IMR-90 (cell line): ENCODE measurements at regions not wholly inside any gene's neighbourhood (a gene's known extent, or its start where the extent isn't known, plus 50 kb on each side); places are given as distances from the start of the nearest gene placed in this dataset.

Experiments
- ATAC-seq: fragments of 200-7000 bp; cut with Tn5 transposase; 2 replicates; pipeline ENCODE4 v1.9.1; 2020; ENCODE audit warnings: low read depth, mild to moderate bottlenecking, moderate library complexity
- BruUV-seq: library from RNA; stranded (reverse); fragments of 400-500 nt; replicated peaks from 2 replicates; lab custom pipeline; 2021; lab: Mats Ljungman, UMichigan
- CTCF ChIA-PET: fragments of 300-600 bp; formaldehyde crosslinking; extraction: SDS; loops from one replicate; lab custom pipeline; 2021; ENCODE audit warnings: antibody characterized with exemption; lab: Yijun Ruan, JAX
- POLR2A ChIA-PET: fragments of 300-600 bp; sonication (Branson Sonifier 250); formaldehyde crosslinking; loops from one replicate; lab custom pipeline; 2022; ENCODE audit warnings: antibody characterized with exemption; ENCODE audit not compliant: unreplicated experiment; lab: Charles Lee
- DNase-seq: peaks from one replicate; pipeline ENCODE4 v3.0.0; 2013
- H2AFZ ChIP-seq: replicated peaks from 2 replicates; pipeline ENCODE3; 2013; ENCODE audit warnings: low read length, mild to moderate bottlenecking; ENCODE audit not compliant: poor library complexity
- H2AK5ac ChIP-seq: 2 replicates; pipeline ENCODE4 v1.6.1; 2013; ENCODE audit warnings: low read depth, low read length, inconsistent platforms
- H2AK9ac ChIP-seq: replicated peaks from 2 replicates; pipeline ENCODE3; 2013; ENCODE audit warnings: mild to moderate bottlenecking, low read depth, low read length, moderate library complexity; ENCODE audit not compliant: poor library complexity
- H2BK120ac ChIP-seq: 2 replicates; pipeline ENCODE4 v1.6.1; 2013; ENCODE audit warnings: low read depth, low read length, inconsistent platforms
- H2BK15ac ChIP-seq: 3 replicates; pipeline ENCODE4 v1.6.1; 2013; ENCODE audit warnings: low read depth, low read length, inconsistent platforms
- H2BK20ac ChIP-seq: 2 replicates; pipeline ENCODE4 v1.6.1; 2013; ENCODE audit warnings: low read depth, mild to moderate bottlenecking, inconsistent platforms, low read length, moderate library complexity
- H2BK5ac ChIP-seq: 2 replicates; pipeline ENCODE4 v1.6.1; 2013; ENCODE audit warnings: mild to moderate bottlenecking, low read depth, low read length, inconsistent platforms; ENCODE audit not compliant: poor library complexity, severe bottlenecking
- H3K14ac ChIP-seq: replicated peaks from 2 replicates; pipeline ENCODE4 v1.6.1; 2013; ENCODE audit warnings: low read depth, low read length, inconsistent platforms
- H3K18ac ChIP-seq: 2 replicates; pipeline ENCODE4 v1.6.1; 2013; ENCODE audit warnings: low read depth, low read length, control low read depth
- H3K23ac ChIP-seq: 2 replicates; pipeline ENCODE4 v1.6.1; 2013; ENCODE audit warnings: low read depth, low read length, inconsistent platforms
- H3K27ac ChIP-seq: 2 replicates; pipeline ENCODE4 v1.5.1; 2013; ENCODE audit warnings: mild to moderate bottlenecking, control low read depth, low read length; ENCODE audit not compliant: insufficient read depth
- H3K27me3 ChIP-seq: 2 replicates; pipeline ENCODE4 v1.6.1; 2013; ENCODE audit warnings: low read length; ENCODE audit not compliant: control insufficient read depth, insufficient read depth
- H3K36me3 ChIP-seq: 2 replicates; pipeline ENCODE4 v1.6.1; 2013; ENCODE audit warnings: low read length, mixed read lengths; ENCODE audit not compliant: control insufficient read depth, insufficient read depth
- H3K4ac ChIP-seq: 2 replicates; pipeline ENCODE4 v1.6.1; 2013; ENCODE audit warnings: low read depth, low read length, inconsistent platforms
- H3K4me1 ChIP-seq: 2 replicates; pipeline ENCODE4 v1.6.1; 2013; ENCODE audit warnings: low read length, mixed read lengths; ENCODE audit not compliant: control insufficient read depth, insufficient read depth
- H3K4me2 ChIP-seq: 2 replicates; pipeline ENCODE4 v1.6.1; 2013; ENCODE audit warnings: low read depth, mild to moderate bottlenecking, control low read depth, low read length, moderate library complexity
- H3K4me3 ChIP-seq: 2 replicates; pipeline ENCODE4 v1.5.1; 2013; ENCODE audit warnings: low read depth, mild to moderate bottlenecking, control low read depth, low read length, moderate library complexity; ENCODE audit not compliant: insufficient read depth
- H3K56ac ChIP-seq: 2 replicates; pipeline ENCODE4 v1.6.1; 2013; ENCODE audit warnings: low read length, inconsistent platforms; ENCODE audit not compliant: insufficient read depth; ENCODE audit errors: extremely low read depth
- H3K79me1 ChIP-seq, 2 experiments: 2 replicates each; pipeline ENCODE4 v1.6.1; 2013; ENCODE audit warnings: low read length in 2 of 2, inconsistent platforms in 1 of 2, low read depth in 1 of 2
- H3K9ac ChIP-seq: 2 replicates; pipeline ENCODE4 v1.6.1; 2013; ENCODE audit warnings: low read depth, low read length, control low read depth
- H3K9me1 ChIP-seq: 2 replicates; pipeline ENCODE4 v1.6.1; 2013; ENCODE audit warnings: low read length, inconsistent platforms; ENCODE audit not compliant: insufficient read depth
- H3K9me3 ChIP-seq: 2 replicates; pipeline ENCODE4 v1.6.1; 2013; ENCODE audit warnings: low read length; ENCODE audit not compliant: control insufficient read depth, insufficient read depth
- H4K20me1 ChIP-seq: 2 replicates; pipeline ENCODE4 v1.6.1; 2013; ENCODE audit warnings: low read length, inconsistent platforms; ENCODE audit not compliant: insufficient read depth
- H4K5ac ChIP-seq: 2 replicates; pipeline ENCODE4 v1.6.1; 2013; ENCODE audit warnings: mild to moderate bottlenecking, low read depth, low read length, control low read depth
- H4K8ac ChIP-seq, 2 experiments: 2 replicates each; pipeline ENCODE4 v1.6.1; 2013; ENCODE audit warnings: low read depth in 2 of 2, low read length in 2 of 2, control low read depth in 1 of 2, inconsistent platforms in 1 of 2
- H4K91ac ChIP-seq: 2 replicates; pipeline ENCODE4 v1.6.1; 2013; ENCODE audit warnings: low read depth, low read length, inconsistent platforms; ENCODE audit not compliant: insufficient read depth
- BHLHE40 ChIP-seq: fragments of 150-350 bp; IDR thresholded peaks from 2 replicates; pipeline ENCODE4 v1.6.1; 2016; ENCODE audit warnings: mild to moderate bottlenecking, low read depth, low read length
- MAZ ChIP-seq: IDR thresholded peaks from 2 replicates; pipeline ENCODE4 v1.6.1; 2012; ENCODE audit warnings: low read depth, mild to moderate bottlenecking, low read length, improper control_type of control experiment, moderate library complexity, borderline replicate concordance
- MXI1 ChIP-seq: IDR thresholded peaks from 2 replicates; pipeline ENCODE4 v1.6.1; 2012; ENCODE audit warnings: low read depth, mild to moderate bottlenecking, low read length, moderate library complexity, borderline replicate concordance
- NFE2L2 ChIP-seq: fragments of 150-350 bp; IDR thresholded peaks from 2 replicates; pipeline ENCODE4 v1.6.1; 2016; ENCODE audit warnings: low read depth, mild to moderate bottlenecking, low read length
- USF2 ChIP-seq: fragments of 150-350 bp; IDR thresholded peaks from 2 replicates; pipeline ENCODE4 v1.6.1; 2017; ENCODE audit warnings: mild to moderate bottlenecking, antibody characterized with exemption, low read length, low read depth
- WGBS, 2 experiments: methylation state at CpG; one replicate each; pipeline versions ENCODE4 v1.1.5 to v1.1.7; 2013; ENCODE audit warnings: missing lambda C conversion rate in 2 of 2; ENCODE audit not compliant: insufficient read length in 1 of 2; ENCODE audit errors: extremely low coverage in 2 of 2; 5-methylcytosine and 5-hydroxymethylcytosine counted together
- dilution Hi-C: fragments of 300-500 bp; cut with HindIII; formaldehyde crosslinking; loops from one replicate; pipeline ENCODE4 v1.14.3; 2018; ENCODE audit warnings: low sequenced_read_pairs; ENCODE audit not compliant: unreplicated experiment
- in situ Hi-C: fragments of 300-500 bp; cut with MboI; formaldehyde crosslinking; loops from 3 replicates; pipeline ENCODE4 v1.14.3; 2019; ENCODE audit warnings: low sequenced_read_pairs, inconsistent platforms, mixed read lengths
- intact Hi-C: fragments of 100-400 bp; cut with micrococcal nuclease; formaldehyde crosslinking; loops from 2 replicates; pipeline ENCODE4 v1.10.0; 2022

DNA sequence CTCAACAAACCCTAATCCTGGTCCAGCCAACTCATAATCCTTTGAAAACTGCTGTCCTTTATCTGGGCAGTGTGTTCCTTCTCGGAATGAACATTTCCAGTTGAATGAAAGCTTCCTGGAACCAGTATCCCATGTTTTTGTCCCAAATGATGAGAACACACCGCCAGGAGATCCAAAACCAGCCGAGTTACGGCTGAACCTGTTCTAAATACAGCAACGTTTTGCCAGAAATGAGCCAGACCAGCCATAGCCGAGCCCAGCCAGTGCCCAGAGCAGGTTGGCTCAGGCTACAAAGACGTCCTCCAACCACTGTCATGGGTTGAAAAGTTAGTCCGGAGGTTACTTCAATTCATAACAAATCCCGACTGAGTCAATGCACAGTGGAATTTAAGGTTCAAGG is 67.6 kb upstream of the FOXF1 start:
- no TSS peak for BruUV-seq
- Histone ChIP-seq H4K8ac (no peak overlapping the region), H4K20me1 (no peaks in the 10 kb centered on the region), H2BK120ac (0 out of 2 replicates have a peak overlapping the region, but pooled peaks have one; percentile 6), H3K56ac (no peak overlapping the region), H3K9ac (no peak overlapping the region), H3K4ac (no peak overlapping the region), H3K18ac (no peak overlapping the region), H3K27me3 (no peaks in the 10 kb centered on the region; the same call in 1 of the 2 replicates), H3K9me1 (peaks cover 7% of the 10 kb centered on the region), H4K5ac (no peak overlapping the region), H2BK5ac (no peak overlapping the region), H2BK20ac (no peak overlapping the region), H2AFZ (no peak overlapping the region), H3K27ac (no peak overlapping the region), H2AK9ac (no peak overlapping the region), H3K14ac (no peak overlapping the region), H2BK15ac (no peak overlapping the region), H3K4me2 (no peak overlapping the region), H4K91ac (no peak overlapping the region), H3K79me1 (no peaks in the 10 kb centered on the region), H3K23ac (no peak overlapping the region), H2AK5ac (no peak overlapping the region), H3K4me3 (no peak overlapping the region), H3K4me1 (peaks cover under 1% of the 10 kb centered on the region; the same call in 1 of the 2 replicates), H3K9me3 (no peaks in the 10 kb centered on the region), H3K36me3 (no peaks in the 10 kb centered on the region)
- ATAC-seq: 0 out of 2 replicates have a peak, but pooled peaks have one; percentile 21
- TF ChIP-seq MAZ: no peak
- TF ChIP-seq BHLHE40: no peak
- no peak for TF ChIP-seq MXI1
- no peak for TF ChIP-seq USF2
- no peak for TF ChIP-seq NFE2L2
- intact Hi-C loops: no loop called here
- POLR2A ChIA-PET: no interaction called here
- dilution Hi-C loops: no loop called here
- CTCF ChIA-PET: no interaction called here
- WGBS, 2 experiments: 66% methylated on average over 4 of the region's 9 CpGs; no CpG with 5 or more reads in 1 of the 2 experiments
- DNase-seq: no peak
- in situ Hi-C loops: no loop called here
